Type B pancreatic cell (in vitro differentiated cells): ENCODE measurements at regions not wholly inside any gene's neighbourhood (a gene's known extent, or its start where the extent isn't known, plus 50 kb on each side); places are given as distances from the start of the nearest gene placed in this dataset.

Source experiments
- DNase-seq: peaks from one replicate; pipeline ENCODE4 v3.0.0; 2021; ENCODE audit warnings: mixed read lengths; ENCODE audit not compliant: unreplicated experiment; ENCODE audit errors: extremely low spot score
- H3K27ac Mint-ChIP-seq: 2 replicates; pipeline ENCODE4 v1.8.0; 2021; ENCODE audit warnings: mild to moderate bottlenecking, mixed read lengths
- H3K27me3 Mint-ChIP-seq: 2 replicates; pipeline ENCODE4 v1.8.0; 2021; ENCODE audit warnings: mixed read lengths
- H3K36me3 Mint-ChIP-seq: 2 replicates; pipeline ENCODE4 v1.8.0; 2021; ENCODE audit warnings: mixed read lengths
- H3K4me1 Mint-ChIP-seq: one replicate; pipeline ENCODE4 v1.8.0; 2021; ENCODE audit warnings: mixed read lengths; ENCODE audit not compliant: unreplicated experiment
- H3K4me3 Mint-ChIP-seq: 2 replicates; pipeline ENCODE4 v1.8.0; 2021; ENCODE audit warnings: mild to moderate bottlenecking, mixed read lengths
- H3K9me3 Mint-ChIP-seq: 2 replicates; pipeline ENCODE4 v1.8.0; 2021; ENCODE audit warnings: mixed read lengths
- TF ChIP-seq, protein P1 (sequence below): fragments of 200-600 bp; sonication (generic); conservative IDR thresholded peaks from 2 replicates; pipeline ENCODE4 v1.5.0; 2021; ENCODE audit warnings: antibody characterized with exemption, mild to moderate bottlenecking

DNA sequence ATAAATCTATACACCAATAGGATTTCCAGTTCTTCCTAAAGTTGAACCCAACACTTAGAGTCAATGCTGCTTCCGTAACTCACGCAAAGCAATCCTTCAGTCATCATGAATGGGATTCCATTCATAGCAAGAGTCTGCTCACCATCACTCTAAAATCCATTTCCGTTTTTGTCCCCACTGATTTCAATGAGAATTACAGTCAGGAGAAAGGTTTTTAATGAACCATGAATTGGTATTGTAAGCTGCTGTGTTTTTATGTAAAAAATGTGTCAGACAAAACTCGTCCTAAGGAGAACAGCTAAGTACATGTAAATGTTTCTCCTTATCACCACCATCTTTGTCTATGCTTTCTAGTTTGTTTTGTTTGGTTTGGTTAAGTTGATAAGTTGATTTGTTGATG lies 391.5 kb downstream of the IRS1 start:
- DNase-seq: no peak
- TF ChIP-seq, protein P1, sequence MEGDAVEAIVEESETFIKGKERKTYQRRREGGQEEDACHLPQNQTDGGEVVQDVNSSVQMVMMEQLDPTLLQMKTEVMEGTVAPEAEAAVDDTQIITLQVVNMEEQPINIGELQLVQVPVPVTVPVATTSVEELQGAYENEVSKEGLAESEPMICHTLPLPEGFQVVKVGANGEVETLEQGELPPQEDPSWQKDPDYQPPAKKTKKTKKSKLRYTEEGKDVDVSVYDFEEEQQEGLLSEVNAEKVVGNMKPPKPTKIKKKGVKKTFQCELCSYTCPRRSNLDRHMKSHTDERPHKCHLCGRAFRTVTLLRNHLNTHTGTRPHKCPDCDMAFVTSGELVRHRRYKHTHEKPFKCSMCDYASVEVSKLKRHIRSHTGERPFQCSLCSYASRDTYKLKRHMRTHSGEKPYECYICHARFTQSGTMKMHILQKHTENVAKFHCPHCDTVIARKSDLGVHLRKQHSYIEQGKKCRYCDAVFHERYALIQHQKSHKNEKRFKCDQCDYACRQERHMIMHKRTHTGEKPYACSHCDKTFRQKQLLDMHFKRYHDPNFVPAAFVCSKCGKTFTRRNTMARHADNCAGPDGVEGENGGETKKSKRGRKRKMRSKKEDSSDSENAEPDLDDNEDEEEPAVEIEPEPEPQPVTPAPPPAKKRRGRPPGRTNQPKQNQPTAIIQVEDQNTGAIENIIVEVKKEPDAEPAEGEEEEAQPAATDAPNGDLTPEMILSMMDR: no peak
- H3K4me1 Mint-ChIP-seq: peaks cover 31% of the 10 kb centered on the region
- H3K36me3 Mint-ChIP-seq: peaks cover 6% of the 10 kb centered on the region
- no peaks in the 10 kb centered on the region for H3K27me3 Mint-ChIP-seq
- no peak overlapping the region for H3K4me3 Mint-ChIP-seq
- no peak overlapping the region for H3K27ac Mint-ChIP-seq
- peaks cover 6% of the 10 kb centered on the region for H3K9me3 Mint-ChIP-seq

DNA sequence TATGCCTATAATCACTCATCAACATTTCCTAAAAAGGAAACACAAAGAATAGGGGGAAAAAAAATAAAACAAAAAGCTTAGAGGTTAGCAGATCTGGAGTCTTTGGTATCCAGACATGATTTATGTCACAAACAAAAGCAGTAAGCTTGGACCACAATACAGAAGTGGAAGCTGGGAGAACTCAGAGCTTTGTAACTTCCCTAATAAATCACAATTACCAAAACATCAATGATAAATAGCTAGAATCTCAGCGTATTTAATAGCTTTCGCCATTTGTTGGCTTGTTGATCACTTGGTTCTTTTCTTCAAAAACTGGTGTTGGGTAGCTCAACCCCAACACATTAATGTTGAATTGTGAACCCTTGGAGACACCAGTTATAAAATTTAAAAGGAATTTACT lies 392.5 kb downstream of the IRS1 start:
- TF ChIP-seq, protein P1: no peak
- Mint-ChIP-seq H3K9me3 (peaks cover 6% of the 10 kb centered on the region), H3K27ac (no peak overlapping the region), H3K27me3 (no peaks in the 10 kb centered on the region), H3K4me1 (peaks cover 33% of the 10 kb centered on the region), H3K4me3 (no peak overlapping the region), H3K36me3 (peaks cover 6% of the 10 kb centered on the region)
- DNase-seq: no peak

DNA sequence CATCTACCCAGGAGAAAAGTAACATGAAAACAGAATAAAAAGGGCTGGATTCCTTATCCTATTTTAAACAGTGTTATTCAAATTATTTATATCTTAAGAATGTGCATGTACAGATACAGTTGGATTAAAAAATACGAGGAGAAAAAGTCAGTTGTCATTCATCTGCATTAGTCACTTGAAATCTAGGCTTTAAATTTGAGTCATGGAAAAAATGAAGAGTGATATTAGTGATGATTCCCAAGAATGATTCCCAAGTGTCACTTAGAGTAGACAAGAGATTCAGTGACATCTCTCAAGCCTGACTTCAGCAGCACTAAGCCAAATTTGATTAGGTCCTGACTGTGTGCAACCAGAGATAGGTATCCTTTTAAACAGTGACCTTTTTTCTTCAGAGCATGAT lies 394.2 kb downstream of the IRS1 start:
- TF ChIP-seq, protein P1: no peak
- no peaks in the 10 kb centered on the region for H3K9me3 Mint-ChIP-seq
- no peak for DNase-seq
- no peak overlapping the region for H3K27ac Mint-ChIP-seq
- H3K36me3 Mint-ChIP-seq: no peaks in the 10 kb centered on the region
- peaks cover 27% of the 10 kb centered on the region for H3K4me1 Mint-ChIP-seq
- no peaks in the 10 kb centered on the region for H3K27me3 Mint-ChIP-seq
- no peak overlapping the region for H3K4me3 Mint-ChIP-seq

DNA sequence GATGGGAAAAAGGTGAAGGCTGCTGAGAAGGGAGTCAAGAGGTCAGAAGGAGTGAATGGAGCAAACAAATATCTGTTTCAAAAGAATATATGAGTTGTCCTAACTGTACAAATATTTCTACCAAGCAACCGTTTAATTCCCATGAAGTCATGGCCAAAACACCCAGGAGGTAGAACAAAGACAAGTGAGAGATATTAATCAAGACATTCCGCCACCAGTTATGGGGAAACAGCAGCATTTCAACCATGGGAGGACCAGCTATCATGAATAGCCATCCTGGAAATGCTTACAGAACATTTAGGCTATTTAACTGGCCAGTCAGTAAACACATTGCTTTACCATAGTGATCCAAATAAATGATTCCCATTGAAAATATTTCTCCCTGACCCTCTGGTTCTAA lies 396.3 kb downstream of the IRS1 start:
- TF ChIP-seq, protein P1: no peak
- Mint-ChIP-seq H3K9me3 (no peaks in the 10 kb centered on the region), H3K27ac (no peak overlapping the region), H3K36me3 (no peaks in the 10 kb centered on the region), H3K4me3 (no peak overlapping the region), H3K27me3 (no peaks in the 10 kb centered on the region), H3K4me1 (peaks cover 22% of the 10 kb centered on the region)
- no peak for DNase-seq

DNA sequence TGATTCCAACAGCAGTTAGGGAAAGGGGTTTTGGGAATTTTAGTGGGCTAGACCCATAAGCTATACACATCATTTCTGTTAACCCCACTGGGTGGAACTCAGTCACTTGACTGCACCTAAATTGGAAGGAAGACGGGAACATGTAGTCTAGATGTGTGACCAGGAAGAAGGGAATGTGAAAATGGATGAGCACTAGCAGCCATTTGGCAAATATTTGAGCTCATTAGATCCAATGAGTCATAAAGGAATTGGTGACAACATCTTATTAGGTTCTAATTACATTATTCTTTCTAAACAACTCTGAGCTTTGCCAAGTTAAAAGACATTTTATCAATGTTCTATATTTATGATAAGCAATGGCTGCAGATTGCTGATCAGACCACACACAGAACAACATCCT lies 400.6 kb downstream of the IRS1 start:
- Mint-ChIP-seq H3K36me3 (no peaks in the 10 kb centered on the region), H3K4me3 (no peak overlapping the region), H3K27ac (no peak overlapping the region), H3K27me3 (no peaks in the 10 kb centered on the region), H3K4me1 (peaks cover 10% of the 10 kb centered on the region), H3K9me3 (no peaks in the 10 kb centered on the region)
- TF ChIP-seq, protein P1: no peak
- no peak for DNase-seq

DNA sequence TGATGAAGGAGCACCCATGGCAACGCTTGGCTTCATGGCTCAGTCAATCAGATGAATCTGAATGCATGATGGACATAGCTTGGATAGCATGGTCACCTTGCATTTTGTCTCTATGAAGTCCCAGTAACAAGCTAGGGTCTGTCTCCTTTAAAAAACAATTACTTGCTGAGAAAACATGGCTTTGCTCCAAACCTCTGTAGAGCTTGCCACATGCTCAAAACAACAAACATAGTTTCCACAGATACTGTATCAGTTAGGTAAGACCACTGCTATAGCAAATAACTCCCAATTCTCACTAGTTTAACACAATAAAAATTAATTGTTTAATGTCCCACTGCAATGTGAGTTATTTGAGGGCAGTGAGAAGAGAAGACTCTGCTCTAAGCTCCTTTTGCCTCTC lies 401.0 kb downstream of the IRS1 start:
- Mint-ChIP-seq H3K27ac (no peak overlapping the region), H3K9me3 (no peaks in the 10 kb centered on the region), H3K36me3 (no peaks in the 10 kb centered on the region), H3K4me1 (peaks cover 6% of the 10 kb centered on the region), H3K27me3 (no peaks in the 10 kb centered on the region), H3K4me3 (no peak overlapping the region)
- TF ChIP-seq, protein P1: no peak
- no peak for DNase-seq
